SK-N-SH (cell line): ENCODE measurements at regions not wholly inside any gene's neighbourhood (a gene's known extent, or its start where the extent isn't known, plus 50 kb on each side); places are given as distances from the start of the nearest gene placed in this dataset.

Source experiments
- CTCF ChIA-PET: fragments of 300-600, 350-600 bp; formaldehyde crosslinking; extraction: SDS; loops from one replicate; lab custom pipeline; 2021; lab: Yijun Ruan, JAX
- POLR2A ChIA-PET: fragments of 350-600 bp; sonication (Branson Sonifier 250); formaldehyde crosslinking; extraction: SDS; loops from one replicate; lab custom pipeline; 2020; ENCODE audit warnings: antibody characterized with exemption, inconsistent platforms; lab: Yijun Ruan, JAX
- DNase-seq: peaks from one replicate; pipeline ENCODE4 v3.0.0; 2012
- H2AFZ ChIP-seq: fragments of 200-600 bp; sonication (generic); 2 replicates; pipeline ENCODE4 v1.8.1; 2016; ENCODE audit warnings: antibody characterized with exemption, mild to moderate bottlenecking, low read depth
- H3F3A ChIP-seq: fragments of 200-600 bp; sonication (generic); replicated peaks from 2 replicates; pipeline ENCODE3; 2016; ENCODE audit warnings: antibody characterized with exemption, mild to moderate bottlenecking; ENCODE audit not compliant: insufficient read depth
- H3K27ac ChIP-seq, 2 experiments: fragments of 200-500 bp in 1 of 2; fragments of 200-600 bp in 1 of 2; sonication (Bioruptor generic) in 1 of 2; sonication (generic), shearing (Covaris generic) in 1 of 2; 2 replicates each; pipeline versions ENCODE4 v1.5.1 to v1.6.1; 2014 to 2016; ENCODE audit warnings: low read depth in 2 of 2, inconsistent platforms in 1 of 2, low read length in 1 of 2, mild to moderate bottlenecking in 1 of 2, mixed read lengths in 1 of 2
- H3K27me3 ChIP-seq: fragments of 200-600 bp; sonication (generic), shearing (Covaris generic); 2 replicates; pipeline ENCODE4 v1.6.1; 2016; ENCODE audit warnings: mixed run types; ENCODE audit not compliant: insufficient read depth
- H3K36me3 ChIP-seq, 2 experiments: fragments of 200-500 bp in 1 of 2; fragments of 200-600 bp in 1 of 2; sonication (Bioruptor generic) in 1 of 2; sonication (generic) in 1 of 2; replicated peaks in 1 of 2; 2 replicates each; pipeline versions ENCODE3 to v1.5.1; 2014 to 2016; ENCODE audit warnings: low read length in 1 of 2, mild to moderate bottlenecking in 1 of 2; ENCODE audit not compliant: insufficient read depth in 2 of 2, control insufficient read depth in 1 of 2
- H3K4me1 ChIP-seq, 2 experiments: fragments of 200-500 bp in 1 of 2; fragments of 200-600 bp in 1 of 2; sonication (Bioruptor generic) in 1 of 2; sonication (generic), shearing (Covaris generic) in 1 of 2; 2 replicates each; pipeline versions ENCODE4 v1.5.1 to v1.6.1; 2014 to 2016; ENCODE audit warnings: low read depth in 1 of 2, low read length in 1 of 2, mixed run types in 1 of 2; ENCODE audit not compliant: insufficient read depth in 2 of 2, control insufficient read depth in 1 of 2
- H3K4me2 ChIP-seq: fragments of 200-600 bp; sonication (generic), shearing (Covaris generic); 2 replicates; pipeline ENCODE4 v1.6.1; 2017; ENCODE audit warnings: mixed run types
- H3K4me3 ChIP-seq, 2 experiments: fragments of 200-500 bp in 1 of 2; fragments of 200-600 bp in 1 of 2; sonication (Bioruptor generic) in 1 of 2; sonication (generic), shearing (Covaris generic) in 1 of 2; 2 replicates each; pipeline versions ENCODE4 v1.5.1 to v1.8.1; 2014 to 2016; ENCODE audit warnings: low read depth in 2 of 2, inconsistent platforms in 1 of 2, low read length in 1 of 2, mild to moderate bottlenecking in 1 of 2, mixed read lengths in 1 of 2, moderate library complexity in 1 of 2
- H3K79me2 ChIP-seq: fragments of 200-600 bp; sonication (generic); 2 replicates; pipeline ENCODE4 v1.8.1; 2017; ENCODE audit warnings: mild to moderate bottlenecking; ENCODE audit not compliant: insufficient read depth
- H3K9ac ChIP-seq: fragments of 200-600 bp; sonication (generic); 2 replicates; pipeline ENCODE4 v1.6.1; 2017; ENCODE audit warnings: mixed run types
- H3K9me2 ChIP-seq: fragments of 200-600 bp; sonication (generic); 2 replicates; pipeline ENCODE4 v1.6.1; 2017; ENCODE audit warnings: mixed run types
- H3K9me3 ChIP-seq: fragments of 200-600 bp; sonication (generic); 2 replicates; pipeline ENCODE4 v1.6.1; 2017; ENCODE audit warnings: mixed run types, mild to moderate bottlenecking, moderate library complexity
- H4K20me1 ChIP-seq: fragments of 200-600 bp; sonication (generic); 2 replicates; pipeline ENCODE4 v1.6.1; 2017; ENCODE audit warnings: mild to moderate bottlenecking, mixed run types; ENCODE audit not compliant: insufficient read depth
- ELF1 ChIP-seq: IDR thresholded peaks from 2 replicates; pipeline ENCODE4 v1.4.0; 2012
- EP300 ChIP-seq, 2 experiments: IDR thresholded peaks; 2 replicates each; pipeline versions ENCODE4 v1.4.0 to v1.6.1; 2012; ENCODE audit warnings: borderline replicate concordance in 1 of 2, low read depth in 1 of 2, low read length in 1 of 2
- FOXJ3 ChIP-seq: sonication (generic); formaldehyde crosslinking; IDR thresholded peaks from 2 replicates; pipeline ENCODE4 v1.5.1; 2020; ENCODE audit warnings: mild to moderate bottlenecking, missing genetic modification reagents
- GABPA ChIP-seq: IDR thresholded peaks from 2 replicates; pipeline ENCODE4 v1.4.0; 2012; ENCODE audit warnings: low read depth, mild to moderate bottlenecking
- IRF3 ChIP-seq: fragments of 150-350 bp; IDR thresholded peaks from 2 replicates; pipeline ENCODE4 v1.6.1; 2016; ENCODE audit warnings: mild to moderate bottlenecking, low read depth, low read length
- MAX ChIP-seq: IDR thresholded peaks from 2 replicates; pipeline ENCODE4 v1.4.0; 2012; ENCODE audit warnings: low read depth
- NFIC ChIP-seq: IDR thresholded peaks from 2 replicates; pipeline ENCODE4 v1.4.0; 2012; ENCODE audit warnings: borderline replicate concordance
- NRF1 ChIP-seq: IDR thresholded peaks from 2 replicates; pipeline ENCODE4 v1.6.1; 2012; ENCODE audit warnings: low read depth, mild to moderate bottlenecking, low read length
- POLR2AphosphoS5 ChIP-seq: IDR thresholded peaks from 2 replicates; pipeline ENCODE4 v1.6.1; 2012; ENCODE audit warnings: low read depth, low read length
- RCOR1 ChIP-seq: fragments of 150-350 bp; IDR thresholded peaks from 2 replicates; pipeline ENCODE4 v1.6.1; 2017; ENCODE audit warnings: antibody characterized with exemption, low read length
- RXRA ChIP-seq: IDR thresholded peaks from 2 replicates; pipeline ENCODE4 v1.4.0; 2012; ENCODE audit warnings: low read depth, mild to moderate bottlenecking, borderline replicate concordance
- SMC3 ChIP-seq: IDR thresholded peaks from 2 replicates; pipeline ENCODE4 v1.6.1; 2012; ENCODE audit warnings: low read depth, low read length, improper control_type of control experiment
- TAF1 ChIP-seq: IDR thresholded peaks from 2 replicates; pipeline ENCODE4 v1.6.1; 2012; ENCODE audit warnings: low read depth, mild to moderate bottlenecking, low read length, moderate library complexity, borderline replicate concordance
- TCF12 ChIP-seq: IDR thresholded peaks from 2 replicates; pipeline ENCODE4 v1.4.0; 2012
- TEAD4 ChIP-seq: IDR thresholded peaks from 2 replicates; pipeline ENCODE4 v1.4.0; 2012; ENCODE audit warnings: mild to moderate bottlenecking, borderline replicate concordance; ENCODE audit not compliant: insufficient read depth
- WGBS: methylation state at CpG from one replicate; pipeline ENCODE4 v1.1.6; 2017; ENCODE audit warnings: low lambda C conversion rate; 5-methylcytosine and 5-hydroxymethylcytosine counted together
- TF ChIP-seq, protein P1 (sequence below): IDR thresholded peaks from 2 replicates; pipeline ENCODE4 v1.6.1; 2012; ENCODE audit warnings: mild to moderate bottlenecking, low read depth, low read length, moderate library complexity
- TF ChIP-seq, protein P2 (sequence below): IDR thresholded peaks from 2 replicates; pipeline ENCODE4 v1.4.0; 2012; ENCODE audit warnings: low read depth, borderline replicate concordance
- TF ChIP-seq, protein P3 (sequence below): IDR thresholded peaks from 2 replicates; pipeline ENCODE4 v1.4.0; 2012; ENCODE audit warnings: low read depth, borderline replicate concordance
- TF ChIP-seq, protein P4 (sequence below): fragments of 150-350 bp; IDR thresholded peaks from 2 replicates; pipeline ENCODE4 v1.6.1; 2017; ENCODE audit warnings: antibody characterized with exemption, low read length, low read depth, borderline replicate concordance

GRCh38 chr9:12191630-12192029 is 501.6 kb upstream of the TYRP1 start:
- H3K9me3 ChIP-seq = no peaks in the 10 kb centered on the region
- H3K9ac ChIP-seq = no peak overlapping the region
- H2AFZ ChIP-seq = no peak overlapping the region
- no peaks in the 10 kb centered on the region for H3F3A ChIP-seq
- no peaks in the 10 kb centered on the region for H3K79me2 ChIP-seq
- H3K4me2 ChIP-seq = no peak overlapping the region
- no peak overlapping the region for H3K4me3 ChIP-seq
- H3K36me3 ChIP-seq = no peaks in the 10 kb centered on the region
- no peaks in the 10 kb centered on the region for H3K9me2 ChIP-seq
- H3K27ac ChIP-seq = no peak overlapping the region
- no peak for DNase-seq
- no peaks in the 10 kb centered on the region for H3K4me1 ChIP-seq
- POLR2A ChIA-PET = no interaction called here
- WGBS = 3% methylated on average over 2 of the region's 2 CpGs
- H3K27me3 ChIP-seq = no peaks in the 10 kb centered on the region
- CTCF ChIA-PET = no interaction called here
- no peaks in the 10 kb centered on the region for H4K20me1 ChIP-seq
- TF ChIP-seq FOXJ3 (CRISPR knock-in tag) = no peak
- TF ChIP-seq, protein P1, sequence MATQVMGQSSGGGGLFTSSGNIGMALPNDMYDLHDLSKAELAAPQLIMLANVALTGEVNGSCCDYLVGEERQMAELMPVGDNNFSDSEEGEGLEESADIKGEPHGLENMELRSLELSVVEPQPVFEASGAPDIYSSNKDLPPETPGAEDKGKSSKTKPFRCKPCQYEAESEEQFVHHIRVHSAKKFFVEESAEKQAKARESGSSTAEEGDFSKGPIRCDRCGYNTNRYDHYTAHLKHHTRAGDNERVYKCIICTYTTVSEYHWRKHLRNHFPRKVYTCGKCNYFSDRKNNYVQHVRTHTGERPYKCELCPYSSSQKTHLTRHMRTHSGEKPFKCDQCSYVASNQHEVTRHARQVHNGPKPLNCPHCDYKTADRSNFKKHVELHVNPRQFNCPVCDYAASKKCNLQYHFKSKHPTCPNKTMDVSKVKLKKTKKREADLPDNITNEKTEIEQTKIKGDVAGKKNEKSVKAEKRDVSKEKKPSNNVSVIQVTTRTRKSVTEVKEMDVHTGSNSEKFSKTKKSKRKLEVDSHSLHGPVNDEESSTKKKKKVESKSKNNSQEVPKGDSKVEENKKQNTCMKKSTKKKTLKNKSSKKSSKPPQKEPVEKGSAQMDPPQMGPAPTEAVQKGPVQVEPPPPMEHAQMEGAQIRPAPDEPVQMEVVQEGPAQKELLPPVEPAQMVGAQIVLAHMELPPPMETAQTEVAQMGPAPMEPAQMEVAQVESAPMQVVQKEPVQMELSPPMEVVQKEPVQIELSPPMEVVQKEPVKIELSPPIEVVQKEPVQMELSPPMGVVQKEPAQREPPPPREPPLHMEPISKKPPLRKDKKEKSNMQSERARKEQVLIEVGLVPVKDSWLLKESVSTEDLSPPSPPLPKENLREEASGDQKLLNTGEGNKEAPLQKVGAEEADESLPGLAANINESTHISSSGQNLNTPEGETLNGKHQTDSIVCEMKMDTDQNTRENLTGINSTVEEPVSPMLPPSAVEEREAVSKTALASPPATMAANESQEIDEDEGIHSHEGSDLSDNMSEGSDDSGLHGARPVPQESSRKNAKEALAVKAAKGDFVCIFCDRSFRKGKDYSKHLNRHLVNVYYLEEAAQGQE = no peak
- TF ChIP-seq, protein P2, sequence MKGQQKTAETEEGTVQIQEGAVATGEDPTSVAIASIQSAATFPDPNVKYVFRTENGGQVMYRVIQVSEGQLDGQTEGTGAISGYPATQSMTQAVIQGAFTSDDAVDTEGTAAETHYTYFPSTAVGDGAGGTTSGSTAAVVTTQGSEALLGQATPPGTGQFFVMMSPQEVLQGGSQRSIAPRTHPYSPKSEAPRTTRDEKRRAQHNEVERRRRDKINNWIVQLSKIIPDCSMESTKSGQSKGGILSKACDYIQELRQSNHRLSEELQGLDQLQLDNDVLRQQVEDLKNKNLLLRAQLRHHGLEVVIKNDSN = no peak
- no peak for TF ChIP-seq RXRA
- TF ChIP-seq, protein P3, sequence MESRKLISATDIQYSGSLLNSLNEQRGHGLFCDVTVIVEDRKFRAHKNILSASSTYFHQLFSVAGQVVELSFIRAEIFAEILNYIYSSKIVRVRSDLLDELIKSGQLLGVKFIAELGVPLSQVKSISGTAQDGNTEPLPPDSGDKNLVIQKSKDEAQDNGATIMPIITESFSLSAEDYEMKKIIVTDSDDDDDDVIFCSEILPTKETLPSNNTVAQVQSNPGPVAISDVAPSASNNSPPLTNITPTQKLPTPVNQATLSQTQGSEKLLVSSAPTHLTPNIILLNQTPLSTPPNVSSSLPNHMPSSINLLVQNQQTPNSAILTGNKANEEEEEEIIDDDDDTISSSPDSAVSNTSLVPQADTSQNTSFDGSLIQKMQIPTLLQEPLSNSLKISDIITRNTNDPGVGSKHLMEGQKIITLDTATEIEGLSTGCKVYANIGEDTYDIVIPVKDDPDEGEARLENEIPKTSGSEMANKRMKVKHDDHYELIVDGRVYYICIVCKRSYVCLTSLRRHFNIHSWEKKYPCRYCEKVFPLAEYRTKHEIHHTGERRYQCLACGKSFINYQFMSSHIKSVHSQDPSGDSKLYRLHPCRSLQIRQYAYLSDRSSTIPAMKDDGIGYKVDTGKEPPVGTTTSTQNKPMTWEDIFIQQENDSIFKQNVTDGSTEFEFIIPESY = no peak
- no peak for TF ChIP-seq GABPA
- no peak for TF ChIP-seq NRF1
- no peak for TF ChIP-seq SMC3
- no peak for TF ChIP-seq TCF12
- no peak for TF ChIP-seq IRF3
- TF ChIP-seq MAX = no peak
- no peak for TF ChIP-seq ELF1
- no peak for TF ChIP-seq TAF1
- no peak for TF ChIP-seq EP300 (IDR thresholded peaks at IDR 0.05; ENCODE audit: borderline replicate concordance in 1 of 2, low read depth in 1 of 2, low read length in 1 of 2)
- TF ChIP-seq RCOR1 = no peak
- TF ChIP-seq, protein P4, sequence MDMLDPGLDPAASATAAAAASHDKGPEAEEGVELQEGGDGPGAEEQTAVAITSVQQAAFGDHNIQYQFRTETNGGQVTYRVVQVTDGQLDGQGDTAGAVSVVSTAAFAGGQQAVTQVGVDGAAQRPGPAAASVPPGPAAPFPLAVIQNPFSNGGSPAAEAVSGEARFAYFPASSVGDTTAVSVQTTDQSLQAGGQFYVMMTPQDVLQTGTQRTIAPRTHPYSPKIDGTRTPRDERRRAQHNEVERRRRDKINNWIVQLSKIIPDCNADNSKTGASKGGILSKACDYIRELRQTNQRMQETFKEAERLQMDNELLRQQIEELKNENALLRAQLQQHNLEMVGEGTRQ = no peak
- TF ChIP-seq NFIC = no peak
- TF ChIP-seq POLR2AphosphoS5 = no peak
- TF ChIP-seq TEAD4 = no peak
- TF ChIP-seq, all 33 proteins: peak for 0
